AG04449 (cell line): ENCODE measurements at regions not wholly inside any gene's neighbourhood (a gene's known extent, or its start where the extent isn't known, plus 50 kb on each side); places are given as distances from the start of the nearest gene placed in this dataset.

Source experiments
- CTCF ChIA-PET: fragments of 350-600 bp; formaldehyde crosslinking; extraction: SDS; loops from one replicate; lab custom pipeline; 2021; ENCODE audit warnings: antibody characterized with exemption; lab: Yijun Ruan, JAX
- POLR2A ChIA-PET: fragments of 400-600, 350-600 bp; formaldehyde crosslinking; extraction: SDS; loops from one replicate; lab custom pipeline; 2020; ENCODE audit warnings: antibody characterized with exemption, inconsistent platforms; lab: Yijun Ruan, JAX
- DNase-seq: peaks from one replicate; pipeline ENCODE4 v3.0.0-alpha.2; 2010; ENCODE audit warnings: low read depth, low spot score
- H3K4me3 ChIP-seq: 2 replicates; pipeline ENCODE4 v1.5.1; 2011; ENCODE audit warnings: low read depth, mild to moderate bottlenecking, control low read depth, low read length
- CTCF ChIP-seq: IDR thresholded peaks from one replicate; pipeline ENCODE4 v1.5.1; 2011; ENCODE audit warnings: mild to moderate bottlenecking, moderate library complexity, low read length, control low read depth, inconsistent platforms; ENCODE audit not compliant: insufficient read depth; ENCODE audit errors: missing control alignments

- POLR2A ChIA-PET = no interaction called here
Measured at GRCh38 chr22:47784367-47784983, 1022.0 kb downstream of the TBC1D22A start.

DNA sequence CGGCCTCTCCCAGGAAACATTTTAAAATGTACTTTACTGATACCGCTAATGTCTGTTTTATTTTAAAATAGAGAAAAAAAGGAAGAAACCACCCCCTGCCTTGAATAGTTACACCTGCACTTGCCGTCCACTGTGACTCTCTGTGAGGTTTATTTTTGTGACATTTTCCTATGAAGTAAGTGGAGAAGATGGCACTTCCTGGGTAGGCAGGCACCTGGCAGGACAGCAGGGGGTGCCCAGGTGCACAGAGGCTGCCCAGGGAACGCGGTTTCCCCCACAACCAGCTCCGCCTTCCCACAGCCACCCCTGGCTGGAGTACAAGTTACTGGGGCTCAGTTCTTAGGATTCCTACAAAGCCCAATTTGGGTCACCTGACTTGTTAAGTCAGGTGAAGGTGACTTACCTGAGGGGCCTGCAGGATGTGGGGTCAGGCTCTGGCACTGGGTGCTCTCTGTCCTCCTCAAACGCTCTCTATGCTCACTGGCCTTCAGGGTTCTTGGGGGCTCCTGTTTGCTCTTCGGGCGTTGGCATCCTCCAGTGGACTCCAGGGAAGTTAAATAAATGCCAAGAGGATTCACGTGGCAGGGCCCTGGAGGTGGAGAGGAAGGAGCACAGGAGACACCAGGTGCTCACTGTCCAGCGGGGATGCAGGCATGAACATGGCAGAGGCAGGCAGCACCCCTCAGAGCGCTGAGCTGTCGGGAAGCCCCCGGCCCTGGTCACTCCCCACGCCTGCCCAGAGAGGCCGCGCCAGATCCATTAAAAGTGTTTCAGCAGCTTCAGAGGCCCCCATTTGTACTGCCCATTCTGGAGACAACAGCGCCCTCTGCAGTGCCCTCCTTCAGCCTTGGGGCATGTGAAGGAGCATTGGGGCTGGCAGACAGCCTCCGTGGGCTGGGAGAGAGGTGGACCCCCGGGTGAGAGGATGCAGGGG is 1021.2 kb downstream of the TBC1D22A start:
- no peak overlapping the region for H3K4me3 ChIP-seq
- no peak for TF ChIP-seq CTCF
- no peak for DNase-seq
- CTCF ChIA-PET = no interaction called here
- POLR2A ChIA-PET = no interaction called here

More at GRCh38 chr22:47784367-47784983, 1022.0 kb downstream of the TBC1D22A start:
- CTCF ChIA-PET = no interaction called here
- DNase-seq = no peak
- no peak overlapping the region for H3K4me3 ChIP-seq
- TF ChIP-seq CTCF = no peak

GRCh38 chr22:47782328-47783075 is 1020.1 kb downstream of the TBC1D22A start:
- ChIA-PET POLR2A (no interaction called here), CTCF (no interaction called here)
- H3K4me3 ChIP-seq = no peak overlapping the region
- no peak for TF ChIP-seq CTCF
- DNase-seq = no peak

DNA sequence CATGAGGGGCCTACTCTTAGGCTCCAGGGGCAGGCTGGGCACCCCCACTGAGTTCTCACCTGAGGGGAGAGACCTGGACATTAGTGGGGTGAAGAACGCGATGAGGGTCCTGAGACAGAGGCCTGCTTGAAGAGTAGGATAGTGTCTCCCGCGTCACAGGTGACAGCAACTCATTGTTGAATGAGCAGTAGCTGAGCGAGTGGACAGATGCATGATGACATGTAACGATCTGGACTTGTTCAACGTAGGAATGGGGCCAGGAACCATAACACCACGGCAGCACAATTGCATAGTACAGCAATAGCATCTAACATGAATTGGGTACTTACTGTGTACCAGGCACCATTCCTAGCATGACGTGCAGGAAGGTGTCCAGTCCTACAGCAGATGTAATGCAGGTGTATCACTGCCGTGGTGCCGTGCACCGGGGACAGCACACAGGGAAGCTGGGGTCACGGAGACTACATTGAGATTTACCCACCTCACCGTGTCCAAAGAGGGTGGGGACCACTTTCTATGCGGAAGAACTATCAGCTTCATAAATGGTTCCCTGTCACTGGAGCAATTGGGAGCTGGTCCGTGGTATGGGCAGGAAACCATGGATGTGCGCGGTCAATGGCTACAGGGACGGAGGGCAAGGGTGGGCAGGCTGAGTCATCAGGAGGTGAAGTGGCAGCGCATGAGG is 1019.1 kb downstream of the TBC1D22A start:
- POLR2A ChIA-PET = no interaction called here
- DNase-seq = no peak
- no peak for TF ChIP-seq CTCF
- CTCF ChIA-PET = no interaction called here
- H3K4me3 ChIP-seq = no peak overlapping the region

- DNase-seq = no peak
- ChIA-PET CTCF (no interaction called here), POLR2A (no interaction called here)
- H3K4me3 ChIP-seq = no peak overlapping the region
- no peak for TF ChIP-seq CTCF
Measured at GRCh38 chr22:47781024-47781423, 1018.6 kb downstream of the TBC1D22A start.
